ENCODE measurements at regions not wholly inside any gene's neighbourhood (a gene's known extent, or its start where the extent isn't known, plus 50 kb on each side); places are given as distances from the start of the nearest gene placed in this dataset.

GRCh38 chr13:95406176-95406575 is 104.9 kb upstream of the ABCC4 start:
- FAIRE-seq (no peak), DNase-seq (no peak)
- intact Hi-C loops (cut with DNase I): no loop called here
- Histone ChIP-seq H3K4me1 (ENCODE audit: control insufficient read depth in 2 of 3, insufficient read depth in 2 of 3, low read depth in 1 of 3, low read length in 3 of 3) (peaks cover 0 to 3% (median 0%) of the 10 kb centered on the region in 3 donors), H3K9me3 (ENCODE audit: control insufficient read depth in 2 of 3, insufficient read depth in 1 of 3, low read length in 3 of 3) (no peaks in the 10 kb centered on the region), H3K27ac (ENCODE audit: low read depth in 2 of 2, low read length in 2 of 2) (no peak overlapping the region), H3K9ac (ENCODE audit: low read length in 3 of 3) (no peak overlapping the region), H3K36me3 (ENCODE audit: control insufficient read depth in 2 of 3, insufficient read depth in 3 of 3, low read length in 3 of 3) (no peaks in the 10 kb centered on the region), H3K4me3 (ENCODE audit: low read length in 3 of 3) (no peak overlapping the region), H3K27me3 (ENCODE audit: control insufficient read depth, insufficient read depth, low read length) (no peaks in the 10 kb centered on the region)
- TF ChIP-seq, protein P1, sequence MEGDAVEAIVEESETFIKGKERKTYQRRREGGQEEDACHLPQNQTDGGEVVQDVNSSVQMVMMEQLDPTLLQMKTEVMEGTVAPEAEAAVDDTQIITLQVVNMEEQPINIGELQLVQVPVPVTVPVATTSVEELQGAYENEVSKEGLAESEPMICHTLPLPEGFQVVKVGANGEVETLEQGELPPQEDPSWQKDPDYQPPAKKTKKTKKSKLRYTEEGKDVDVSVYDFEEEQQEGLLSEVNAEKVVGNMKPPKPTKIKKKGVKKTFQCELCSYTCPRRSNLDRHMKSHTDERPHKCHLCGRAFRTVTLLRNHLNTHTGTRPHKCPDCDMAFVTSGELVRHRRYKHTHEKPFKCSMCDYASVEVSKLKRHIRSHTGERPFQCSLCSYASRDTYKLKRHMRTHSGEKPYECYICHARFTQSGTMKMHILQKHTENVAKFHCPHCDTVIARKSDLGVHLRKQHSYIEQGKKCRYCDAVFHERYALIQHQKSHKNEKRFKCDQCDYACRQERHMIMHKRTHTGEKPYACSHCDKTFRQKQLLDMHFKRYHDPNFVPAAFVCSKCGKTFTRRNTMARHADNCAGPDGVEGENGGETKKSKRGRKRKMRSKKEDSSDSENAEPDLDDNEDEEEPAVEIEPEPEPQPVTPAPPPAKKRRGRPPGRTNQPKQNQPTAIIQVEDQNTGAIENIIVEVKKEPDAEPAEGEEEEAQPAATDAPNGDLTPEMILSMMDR (IDR thresholded peaks at IDR 0.05; ENCODE audit: borderline replicate concordance, extremely low read depth, insufficient read depth): no peak

DNA sequence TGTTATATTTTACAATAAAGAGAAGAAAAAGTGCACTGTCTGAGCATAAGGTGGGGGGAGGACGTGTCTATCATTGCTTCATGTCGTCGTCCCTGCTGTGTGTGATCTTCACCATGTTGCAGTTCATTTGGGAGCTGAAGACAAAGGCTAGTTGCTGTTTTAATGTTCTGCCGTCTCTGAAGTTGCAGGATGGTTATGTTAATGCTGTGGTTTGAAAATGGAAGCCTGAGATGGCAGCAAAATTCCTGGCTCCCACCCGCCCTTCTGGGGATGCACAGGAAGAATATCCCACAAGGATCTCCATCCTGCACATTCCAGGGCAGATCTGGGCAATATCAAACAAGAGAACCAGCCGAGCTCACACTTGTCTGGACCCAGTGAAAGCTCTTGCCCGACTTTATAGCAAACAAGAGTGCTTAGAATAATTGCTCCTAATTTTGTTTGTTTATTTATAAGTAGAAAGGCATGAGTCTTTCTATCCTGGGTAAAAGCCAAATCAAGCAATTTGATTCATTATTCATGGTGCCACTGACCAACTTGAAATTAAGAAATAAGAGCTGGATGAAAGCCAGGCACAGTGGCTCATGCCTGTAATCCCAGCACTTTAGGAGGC is 110.3 kb upstream of the ABCC4 start:
- Histone ChIP-seq H3K9me3 (ENCODE audit: control insufficient read depth in 2 of 3, insufficient read depth in 1 of 3, low read length in 3 of 3) (no peaks in the 10 kb centered on the region), H3K36me3 (ENCODE audit: control insufficient read depth in 2 of 3, insufficient read depth in 3 of 3, low read length in 3 of 3) (no peaks in the 10 kb centered on the region), H3K9ac (ENCODE audit: low read length in 3 of 3) (no peak overlapping the region), H3K27me3 (ENCODE audit: control insufficient read depth, insufficient read depth, low read length) (no peaks in the 10 kb centered on the region), H3K4me3 (ENCODE audit: low read length in 3 of 3) (no peak overlapping the region), H3K27ac (ENCODE audit: low read depth in 2 of 2, low read length in 2 of 2) (no peak overlapping the region), H3K4me1 (ENCODE audit: control insufficient read depth in 2 of 3, insufficient read depth in 2 of 3, low read depth in 1 of 3, low read length in 3 of 3) (no peaks in the 10 kb centered on the region)
- DNase-seq: no peak
- intact Hi-C loops (cut with DNase I): no loop called here
- TF ChIP-seq, protein P1 (IDR thresholded peaks at IDR 0.05; ENCODE audit: borderline replicate concordance, extremely low read depth, insufficient read depth): no peak
- FAIRE-seq: no peak

- Histone ChIP-seq H3K27me3 (ENCODE audit: control insufficient read depth, insufficient read depth, low read length) (no peaks in the 10 kb centered on the region), H3K27ac (ENCODE audit: low read depth in 2 of 2, low read length in 2 of 2) (no peak overlapping the region), H3K4me3 (ENCODE audit: low read length in 3 of 3) (no peak overlapping the region), H3K9ac (ENCODE audit: low read length in 3 of 3) (no peak overlapping the region), H3K36me3 (ENCODE audit: control insufficient read depth in 2 of 3, insufficient read depth in 3 of 3, low read length in 3 of 3) (no peaks in the 10 kb centered on the region), H3K9me3 (ENCODE audit: control insufficient read depth in 2 of 3, insufficient read depth in 1 of 3, low read length in 3 of 3) (no peaks in the 10 kb centered on the region), H3K4me1 (ENCODE audit: control insufficient read depth in 2 of 3, insufficient read depth in 2 of 3, low read depth in 1 of 3, low read length in 3 of 3) (no peaks in the 10 kb centered on the region)
- intact Hi-C loops (cut with DNase I): no loop called here
- TF ChIP-seq, protein P1 (IDR thresholded peaks at IDR 0.05; ENCODE audit: borderline replicate concordance, extremely low read depth, insufficient read depth): no peak
- DNase-seq (no peak), FAIRE-seq (no peak)
These were observed 117.7 kb upstream of the ABCC4 start for GRCh38 chr13:95418946-95419345.

DNA sequence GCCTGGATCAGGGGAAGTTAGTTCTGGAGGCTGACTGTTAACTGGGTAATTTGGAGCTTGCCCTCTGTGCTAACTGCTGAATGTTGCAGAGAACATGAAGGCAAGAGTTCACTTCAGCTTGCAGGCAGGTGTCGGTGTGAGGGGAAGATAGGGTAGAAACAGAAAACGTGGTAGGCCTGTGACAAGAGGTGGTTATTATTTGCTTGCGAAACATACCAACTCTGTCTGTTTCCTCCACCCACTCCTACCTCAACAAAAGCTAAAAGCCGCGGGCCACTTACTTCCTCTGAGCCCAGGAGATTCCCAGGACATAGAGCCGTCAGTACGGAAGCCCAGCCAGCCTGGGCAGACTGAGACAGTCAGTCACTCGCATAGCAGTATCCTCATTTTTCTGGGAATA is 119.2 kb upstream of the ABCC4 start:
- H3K4me3 ChIP-seq (ENCODE audit: low read length in 3 of 3): peak overlapping the region in 1 of 3 donors; percentile 11
- DNase-seq (no peak), FAIRE-seq (no peak)
- no peaks in the 10 kb centered on the region for H3K36me3 ChIP-seq (ENCODE audit: control insufficient read depth in 2 of 3, insufficient read depth in 3 of 3, low read length in 3 of 3)
- no peaks in the 10 kb centered on the region for H3K27me3 ChIP-seq (ENCODE audit: control insufficient read depth, insufficient read depth, low read length)
- no peaks in the 10 kb centered on the region for H3K4me1 ChIP-seq (ENCODE audit: control insufficient read depth in 2 of 3, insufficient read depth in 2 of 3, low read depth in 1 of 3, low read length in 3 of 3)
- no peak overlapping the region for H3K9ac ChIP-seq (ENCODE audit: low read length in 3 of 3)
- TF ChIP-seq, protein P1 (IDR thresholded peaks at IDR 0.05; ENCODE audit: borderline replicate concordance, extremely low read depth, insufficient read depth): no peak
- intact Hi-C loops (cut with DNase I): no loop called here
- no peaks in the 10 kb centered on the region for H3K9me3 ChIP-seq (ENCODE audit: control insufficient read depth in 2 of 3, insufficient read depth in 1 of 3, low read length in 3 of 3)
- H3K27ac ChIP-seq (ENCODE audit: low read depth in 2 of 2, low read length in 2 of 2): no peak overlapping the region
